ENCODE measurements at regions not wholly inside any gene's neighbourhood (a gene's known extent, or its start where the extent isn't known, plus 50 kb on each side); places are given as distances from the start of the nearest gene placed in this dataset.

DNA sequence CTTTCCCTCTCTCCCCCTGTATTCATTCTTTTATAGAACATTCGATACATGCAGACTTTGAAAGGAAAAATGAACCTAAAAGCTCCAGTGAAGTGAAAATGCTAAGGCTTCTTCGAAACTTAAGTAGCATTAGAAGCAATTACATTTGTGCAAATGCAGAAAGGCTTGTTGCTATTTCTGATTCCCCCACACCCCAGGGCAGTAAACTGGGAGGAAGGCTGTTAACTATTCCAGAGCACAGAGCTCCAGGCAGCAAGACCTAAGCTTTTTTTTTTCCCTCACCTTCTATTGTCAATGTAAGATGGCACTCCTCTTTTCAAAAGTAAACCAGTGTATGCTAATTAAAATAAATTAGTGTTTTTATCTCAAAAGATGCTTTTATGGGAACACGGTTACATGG is 448.9 kb upstream of the TBX3 start (continued):
- no peak for TF ChIP-seq POLR2B (IDR thresholded peaks at IDR 0.05; ENCODE audit: low read depth, partially characterized antibody)

DNA sequence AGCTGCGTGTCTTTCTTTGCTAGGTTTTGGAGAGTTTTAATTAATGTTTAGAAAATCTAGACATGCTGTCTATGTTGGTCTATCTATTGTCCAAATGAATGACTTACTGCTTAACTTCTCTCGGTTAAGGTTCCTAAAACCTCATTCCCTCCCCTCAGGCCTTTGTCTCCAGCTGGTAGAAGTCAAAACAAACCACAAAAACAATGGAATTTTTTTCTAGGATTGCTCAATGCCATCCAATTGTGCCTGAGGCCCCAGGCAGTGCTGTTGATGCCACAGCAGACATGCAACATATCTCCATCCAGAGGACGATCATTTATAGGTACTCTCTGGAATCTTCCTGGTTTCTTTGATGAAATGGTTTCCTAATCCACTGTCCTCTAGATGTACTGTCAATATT is 448.2 kb upstream of the TBX3 start:
- H2AFZ ChIP-seq (ENCODE audit: low read depth, low read length): no peak overlapping the region
- H3K9me3 ChIP-seq (replicated peaks; ENCODE audit: control insufficient read depth, insufficient read depth, low read depth, low read length): no peaks in the 10 kb centered on the region
- BruUV-seq (replicated peaks): no TSS peak
- TF ChIP-seq POLR2A (conservative IDR thresholded peaks at IDR 0.05) (no peak), ZNF133 (CRISPR knock-in tag; IDR thresholded peaks at IDR 0.05) (no peak), ZNF239 (CRISPR knock-in tag; IDR thresholded peaks at IDR 0.05) (no peak), POLR2AphosphoS5 (IDR thresholded peaks at IDR 0.05; ENCODE audit: control insufficient read depth, insufficient read depth, low read depth, low read length) (no peak), ZFPM2 (CRISPR knock-in tag; IDR thresholded peaks at IDR 0.05) (no peak)
- no peak overlapping the region for H3K9ac ChIP-seq (ENCODE audit: insufficient read depth in 1 of 2, low read depth in 2 of 2, low read length in 2 of 2)
- H3K36me3 ChIP-seq (ENCODE audit: control insufficient read depth, insufficient read depth, low read length): no peaks in the 10 kb centered on the region
- in situ Hi-C loops (cut with MboI): no loop called here
- H3K4me3 ChIP-seq: no peak overlapping the region
- DNase-seq (ENCODE audit: extremely low read depth in 1 of 4, low spot score in 3 of 4): no peak
- no peak for FAIRE-seq
- H3K4me1 ChIP-seq (replicated peaks in 1 of 2; ENCODE audit: control insufficient read depth in 2 of 2, insufficient read depth in 2 of 2, low read length in 2 of 2): no peaks in the 10 kb centered on the region
- CTCF ChIA-PET (ENCODE audit: low intra/inter-chr PET ratio): no interaction called here
- POLR2A ChIA-PET: no interaction called here
- intact Hi-C loops (cut with micrococcal nuclease): no loop called here
- ATAC-seq: no peak
- no peaks in the 10 kb centered on the region for H3K9me1 ChIP-seq (ENCODE audit: control insufficient read depth, insufficient read depth, low read length)
- WGBS (ENCODE audit: insufficient coverage, low coverage, missing lambda C conversion rate): 0% methylated on average over 3 of the region's 3 CpGs
- no peak overlapping the region for H3K4me2 ChIP-seq (ENCODE audit: insufficient read depth, low read length)
- no peaks in the 10 kb centered on the region; a peak in 1 of 5 replicates for H3K27me3 ChIP-seq (ENCODE audit: control insufficient read depth in 2 of 2, insufficient read depth in 2 of 2, low read length in 2 of 2)
- H3K27ac ChIP-seq (ENCODE audit: extremely low read depth, low read depth, low read length): no peak overlapping the region
- H3K79me2 ChIP-seq (ENCODE audit: control insufficient read depth, insufficient read depth, low read length): no peaks in the 10 kb centered on the region
- H4K20me1 ChIP-seq (replicated peaks; ENCODE audit: control insufficient read depth, insufficient read depth, low read length): no peaks in the 10 kb centered on the region

DNA sequence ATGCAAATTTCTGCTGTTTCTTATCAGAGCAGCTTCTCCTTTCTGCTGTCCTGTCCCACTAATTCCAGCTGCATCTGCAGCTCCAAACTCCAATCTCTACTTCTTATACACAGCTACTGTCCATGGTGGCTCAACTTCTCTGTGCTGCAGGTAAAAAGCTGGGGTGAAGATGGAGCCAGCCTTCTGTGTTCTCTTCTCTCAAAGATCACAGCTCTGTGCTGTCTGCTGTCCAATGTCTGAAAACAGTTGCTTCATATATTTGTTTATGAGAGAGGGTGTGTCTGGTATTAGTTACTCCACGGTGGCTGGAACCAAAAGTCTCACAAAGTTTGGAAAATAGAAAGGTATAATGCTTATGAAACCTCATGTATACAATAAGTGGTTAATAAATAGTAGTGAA is 445.8 kb upstream of the TBX3 start:
- intact Hi-C loops (cut with micrococcal nuclease) (no loop called here), in situ Hi-C loops (cut with MboI) (no loop called here)
- 0% methylated on average over 1 of the region's 1 CpG for WGBS (ENCODE audit: insufficient coverage, low coverage, missing lambda C conversion rate)
- no peak for FAIRE-seq
- H3K4me2 ChIP-seq (ENCODE audit: insufficient read depth, low read length): no peak overlapping the region
- H3K9ac ChIP-seq (ENCODE audit: insufficient read depth in 1 of 2, low read depth in 2 of 2, low read length in 2 of 2): no peak overlapping the region
- H4K20me1 ChIP-seq (replicated peaks; ENCODE audit: control insufficient read depth, insufficient read depth, low read length): no peaks in the 10 kb centered on the region
- no peak overlapping the region for H2AFZ ChIP-seq (ENCODE audit: low read depth, low read length)
- H3K27me3 ChIP-seq (ENCODE audit: control insufficient read depth in 2 of 2, insufficient read depth in 2 of 2, low read length in 2 of 2): no peaks in the 10 kb centered on the region; a peak in 1 of 5 replicates
- ATAC-seq: no peak
- H3K79me2 ChIP-seq (ENCODE audit: control insufficient read depth, insufficient read depth, low read length): no peaks in the 10 kb centered on the region
- no peaks in the 10 kb centered on the region for H3K4me1 ChIP-seq (replicated peaks in 1 of 2; ENCODE audit: control insufficient read depth in 2 of 2, insufficient read depth in 2 of 2, low read length in 2 of 2)
- POLR2A ChIA-PET: no interaction called here
- BruUV-seq (replicated peaks): no TSS peak
- no peaks in the 10 kb centered on the region for H3K36me3 ChIP-seq (ENCODE audit: control insufficient read depth, insufficient read depth, low read length)
- CTCF ChIA-PET (ENCODE audit: low intra/inter-chr PET ratio): no interaction called here
- no peak for DNase-seq (ENCODE audit: extremely low read depth in 1 of 4, low spot score in 3 of 4)
- H3K27ac ChIP-seq (ENCODE audit: extremely low read depth, low read depth, low read length): no peak overlapping the region
- no peaks in the 10 kb centered on the region for H3K9me1 ChIP-seq (ENCODE audit: control insufficient read depth, insufficient read depth, low read length)
- no peak overlapping the region for H3K4me3 ChIP-seq
- no peaks in the 10 kb centered on the region for H3K9me3 ChIP-seq (replicated peaks; ENCODE audit: control insufficient read depth, insufficient read depth, low read depth, low read length)
- TF ChIP-seq PHF20 (IDR thresholded peaks at IDR 0.05; ENCODE audit: partially characterized antibody) (no peak), ZNF586 (CRISPR knock-in tag; conservative IDR thresholded peaks at IDR 0.05) (no peak), ZNF764 (CRISPR knock-in tag; IDR thresholded peaks at IDR 0.05; ENCODE audit: low read depth) (no peak), HDAC8 (tag; IDR thresholded peaks at IDR 0.05) (no peak), E2F3 (CRISPR knock-in tag; IDR thresholded peaks at IDR 0.05) (no peak), NR1H2 (CRISPR knock-in tag; IDR thresholded peaks at IDR 0.05) (no peak), MTA3 (IDR thresholded peaks at IDR 0.05; ENCODE audit: borderline replicate concordance) (no peak)
- TF ChIP-seq, protein P1, sequence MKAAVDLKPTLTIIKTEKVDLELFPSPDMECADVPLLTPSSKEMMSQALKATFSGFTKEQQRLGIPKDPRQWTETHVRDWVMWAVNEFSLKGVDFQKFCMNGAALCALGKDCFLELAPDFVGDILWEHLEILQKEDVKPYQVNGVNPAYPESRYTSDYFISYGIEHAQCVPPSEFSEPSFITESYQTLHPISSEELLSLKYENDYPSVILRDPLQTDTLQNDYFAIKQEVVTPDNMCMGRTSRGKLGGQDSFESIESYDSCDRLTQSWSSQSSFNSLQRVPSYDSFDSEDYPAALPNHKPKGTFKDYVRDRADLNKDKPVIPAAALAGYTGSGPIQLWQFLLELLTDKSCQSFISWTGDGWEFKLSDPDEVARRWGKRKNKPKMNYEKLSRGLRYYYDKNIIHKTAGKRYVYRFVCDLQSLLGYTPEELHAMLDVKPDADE (conservative IDR thresholded peaks at IDR 0.05; ENCODE audit: control insufficient read depth, low read depth, low read length): no peak
- TF ChIP-seq, protein P2, sequence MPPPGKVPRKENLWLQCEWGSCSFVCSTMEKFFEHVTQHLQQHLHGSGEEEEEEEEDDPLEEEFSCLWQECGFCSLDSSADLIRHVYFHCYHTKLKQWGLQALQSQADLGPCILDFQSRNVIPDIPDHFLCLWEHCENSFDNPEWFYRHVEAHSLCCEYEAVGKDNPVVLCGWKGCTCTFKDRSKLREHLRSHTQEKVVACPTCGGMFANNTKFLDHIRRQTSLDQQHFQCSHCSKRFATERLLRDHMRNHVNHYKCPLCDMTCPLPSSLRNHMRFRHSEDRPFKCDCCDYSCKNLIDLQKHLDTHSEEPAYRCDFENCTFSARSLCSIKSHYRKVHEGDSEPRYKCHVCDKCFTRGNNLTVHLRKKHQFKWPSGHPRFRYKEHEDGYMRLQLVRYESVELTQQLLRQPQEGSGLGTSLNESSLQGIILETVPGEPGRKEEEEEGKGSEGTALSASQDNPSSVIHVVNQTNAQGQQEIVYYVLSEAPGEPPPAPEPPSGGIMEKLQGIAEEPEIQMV (tag; conservative IDR thresholded peaks at IDR 0.05; ENCODE audit: low read depth): no peak

Measured in K562 (cell line).